Activated B cell treated with CpG ODN at 0.5 μM for 24 hours (primary cell): ENCODE measurements at regions not wholly inside any gene's neighbourhood (a gene's known extent, or its start where the extent isn't known, plus 50 kb on each side); places are given as distances from the start of the nearest gene placed in this dataset.

Experiments used
- ATAC-seq: fragments of 200-7000 bp; cut with Tn5 transposase; one replicate; pipeline ENCODE4 v1.10.0; 2021; ENCODE audit warnings: low read depth, mild to moderate bottlenecking, moderate library complexity
- CTCF ChIA-PET: fragments of 350-600 bp; sonication (Branson Sonifier 250); formaldehyde crosslinking; loops from one replicate; lab custom pipeline; 2021; ENCODE audit warnings: antibody characterized with exemption; lab: Charles Lee
- POLR2A ChIA-PET: fragments of 350-600 bp; sonication (Branson Sonifier 250); formaldehyde crosslinking; loops from one replicate; lab custom pipeline; 2021; ENCODE audit warnings: antibody characterized with exemption; lab: Charles Lee
- DNase-seq: peaks from one replicate; pipeline ENCODE4 v3.0.0; 2022
- H3K27ac Mint-ChIP-seq: one replicate; pipeline ENCODE4 v1.8.0; 2020; ENCODE audit warnings: mixed read lengths
- H3K27me3 Mint-ChIP-seq: one replicate; pipeline ENCODE4 v1.8.0; 2021; ENCODE audit warnings: mixed read lengths
- H3K36me3 Mint-ChIP-seq: one replicate; pipeline ENCODE4 v1.8.0; 2021; ENCODE audit warnings: low read depth, mixed read lengths
- H3K4me1 Mint-ChIP-seq: one replicate; pipeline ENCODE4 v1.8.0; 2021; ENCODE audit warnings: mixed read lengths
- H3K4me3 Mint-ChIP-seq: one replicate; pipeline ENCODE4 v1.8.0; 2020; ENCODE audit warnings: mild to moderate bottlenecking, mixed read lengths
- H3K9me3 Mint-ChIP-seq: one replicate; pipeline ENCODE4 v1.8.0; 2020; ENCODE audit warnings: mixed read lengths
- intact Hi-C: fragments of 100-400 bp; cut with micrococcal nuclease; formaldehyde crosslinking; loops from one replicate; pipeline ENCODE4 v1.15.1; 2024
- TF ChIP-seq, protein P1 (sequence below): fragments of 200-600 bp; IDR thresholded peaks from one replicate; pipeline ENCODE4 v1.8.0; 2022; ENCODE audit warnings: antibody characterized with exemption, mild to moderate bottlenecking

DNA sequence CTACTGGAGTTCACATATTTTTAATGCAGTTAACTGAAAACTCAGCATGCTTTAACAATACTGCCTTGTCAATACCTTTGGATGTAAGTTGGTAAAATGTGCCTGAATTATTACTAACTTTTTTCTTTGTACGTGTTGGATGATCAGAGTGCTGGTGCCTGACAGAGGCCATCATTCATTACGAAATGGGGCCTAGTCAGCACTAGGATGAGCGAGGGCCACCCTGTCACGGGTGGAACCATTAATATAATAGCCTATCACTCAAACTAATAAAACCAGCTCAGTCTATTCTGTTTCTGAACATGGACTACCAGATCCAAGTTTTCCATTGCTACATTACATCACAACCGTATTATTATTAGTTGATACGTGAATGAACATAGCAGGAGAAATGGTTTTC lies 501.7 kb upstream of the TENM3 start:
- ChIA-PET POLR2A (no interaction called here), CTCF (no interaction called here)
- no peaks in the 10 kb centered on the region for H3K9me3 Mint-ChIP-seq
- TF ChIP-seq, protein P1, sequence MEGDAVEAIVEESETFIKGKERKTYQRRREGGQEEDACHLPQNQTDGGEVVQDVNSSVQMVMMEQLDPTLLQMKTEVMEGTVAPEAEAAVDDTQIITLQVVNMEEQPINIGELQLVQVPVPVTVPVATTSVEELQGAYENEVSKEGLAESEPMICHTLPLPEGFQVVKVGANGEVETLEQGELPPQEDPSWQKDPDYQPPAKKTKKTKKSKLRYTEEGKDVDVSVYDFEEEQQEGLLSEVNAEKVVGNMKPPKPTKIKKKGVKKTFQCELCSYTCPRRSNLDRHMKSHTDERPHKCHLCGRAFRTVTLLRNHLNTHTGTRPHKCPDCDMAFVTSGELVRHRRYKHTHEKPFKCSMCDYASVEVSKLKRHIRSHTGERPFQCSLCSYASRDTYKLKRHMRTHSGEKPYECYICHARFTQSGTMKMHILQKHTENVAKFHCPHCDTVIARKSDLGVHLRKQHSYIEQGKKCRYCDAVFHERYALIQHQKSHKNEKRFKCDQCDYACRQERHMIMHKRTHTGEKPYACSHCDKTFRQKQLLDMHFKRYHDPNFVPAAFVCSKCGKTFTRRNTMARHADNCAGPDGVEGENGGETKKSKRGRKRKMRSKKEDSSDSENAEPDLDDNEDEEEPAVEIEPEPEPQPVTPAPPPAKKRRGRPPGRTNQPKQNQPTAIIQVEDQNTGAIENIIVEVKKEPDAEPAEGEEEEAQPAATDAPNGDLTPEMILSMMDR: no peak
- no peaks in the 10 kb centered on the region for H3K36me3 Mint-ChIP-seq
- DNase-seq: no peak
- H3K27me3 Mint-ChIP-seq: no peaks in the 10 kb centered on the region
- intact Hi-C loops: no loop called here
- no peaks in the 10 kb centered on the region for H3K4me1 Mint-ChIP-seq
- no peak for ATAC-seq
- no peak overlapping the region for H3K4me3 Mint-ChIP-seq
- no peak overlapping the region for H3K27ac Mint-ChIP-seq

DNA sequence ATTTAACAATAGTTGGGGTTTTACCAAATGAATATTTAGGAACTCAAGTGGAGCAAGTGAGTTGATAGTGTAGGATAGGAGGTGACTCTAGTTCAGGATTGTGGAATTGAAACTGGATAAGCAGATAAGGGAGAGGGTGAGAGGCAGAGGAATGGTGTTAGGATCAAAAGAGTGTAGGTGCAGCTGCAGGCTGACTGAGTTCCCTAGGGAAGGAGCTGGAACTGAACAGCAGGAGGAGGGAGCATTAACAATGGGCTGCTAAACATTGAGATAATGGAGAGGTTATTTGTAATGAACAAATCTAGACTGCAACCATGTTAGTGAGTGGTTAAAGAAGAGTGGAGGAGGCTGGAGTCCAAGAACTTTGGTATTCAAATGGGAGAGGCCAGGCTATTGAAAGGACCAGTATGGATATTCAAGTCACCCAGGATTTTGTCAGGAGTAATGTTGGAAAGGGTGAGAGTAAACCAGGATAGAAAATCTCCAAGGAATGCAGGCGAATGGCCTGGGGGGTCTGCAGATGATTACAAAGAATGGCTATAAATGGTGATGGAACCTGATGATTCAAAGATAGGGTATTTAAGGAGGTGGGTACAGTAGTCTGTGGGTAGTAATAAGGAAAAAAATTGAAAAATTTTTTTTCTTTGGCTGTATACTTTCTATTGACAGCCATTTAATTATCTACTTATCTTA lies 497.1 kb upstream of the TENM3 start:
- H3K36me3 Mint-ChIP-seq: no peaks in the 10 kb centered on the region
- H3K27ac Mint-ChIP-seq: no peak overlapping the region
- intact Hi-C loops: no loop called here
- TF ChIP-seq, protein P1: no peak
- CTCF ChIA-PET: no interaction called here
- H3K27me3 Mint-ChIP-seq: no peaks in the 10 kb centered on the region
- no peak overlapping the region for H3K4me3 Mint-ChIP-seq
- DNase-seq (no peak), ATAC-seq (no peak)
- POLR2A ChIA-PET: no interaction called here
- no peaks in the 10 kb centered on the region for H3K4me1 Mint-ChIP-seq
- H3K9me3 Mint-ChIP-seq: no peaks in the 10 kb centered on the region

DNA sequence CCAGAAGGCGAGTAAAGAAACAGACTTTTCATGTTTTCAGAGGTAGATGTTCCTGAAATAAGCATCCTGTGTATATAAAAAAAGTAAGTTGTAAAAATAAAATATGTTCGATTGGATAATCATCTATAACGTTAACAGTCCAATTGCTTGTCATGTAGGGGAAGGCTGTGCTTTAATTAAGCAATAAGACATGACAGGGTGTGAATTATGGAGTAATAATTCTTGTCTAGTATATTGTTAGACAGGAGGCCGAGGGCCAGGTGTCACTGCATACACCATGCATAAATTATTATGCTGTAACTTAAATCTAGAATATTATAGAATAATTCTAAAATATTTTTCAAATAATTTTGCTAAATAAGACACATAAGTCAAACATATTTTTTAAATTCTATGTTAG lies 494.6 kb upstream of the TENM3 start:
- TF ChIP-seq, protein P1: no peak
- Mint-ChIP-seq H3K27ac (no peak overlapping the region), H3K9me3 (no peaks in the 10 kb centered on the region), H3K36me3 (no peaks in the 10 kb centered on the region), H3K4me3 (no peak overlapping the region), H3K4me1 (no peaks in the 10 kb centered on the region), H3K27me3 (no peaks in the 10 kb centered on the region)
- ChIA-PET POLR2A (no interaction called here), CTCF (no interaction called here)
- intact Hi-C loops: no loop called here
- ATAC-seq (no peak), DNase-seq (no peak)

DNA sequence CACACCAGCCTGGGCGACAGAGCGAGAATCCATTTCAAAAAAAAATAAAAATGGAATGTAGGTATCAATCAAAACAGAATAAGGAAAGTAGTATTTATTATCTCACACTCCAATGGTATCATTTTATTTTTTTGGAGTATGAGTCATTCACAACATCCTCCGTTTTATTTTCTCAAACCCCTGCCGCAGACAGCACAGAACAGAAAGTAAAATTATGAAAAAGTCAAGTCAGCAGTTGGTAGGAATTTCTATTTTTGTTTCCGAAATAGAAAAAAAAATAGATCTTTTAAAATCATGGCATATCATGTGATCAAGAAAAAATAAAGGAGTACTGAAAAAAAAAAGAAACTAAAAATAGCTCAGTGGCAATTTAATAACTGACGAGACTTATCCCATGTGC lies 490.7 kb upstream of the TENM3 start:
- no peaks in the 10 kb centered on the region for H3K9me3 Mint-ChIP-seq
- H3K36me3 Mint-ChIP-seq: no peaks in the 10 kb centered on the region
- H3K4me1 Mint-ChIP-seq: no peaks in the 10 kb centered on the region
- TF ChIP-seq, protein P1: no peak
- no peak overlapping the region for H3K27ac Mint-ChIP-seq
- H3K4me3 Mint-ChIP-seq: no peak overlapping the region
- H3K27me3 Mint-ChIP-seq: no peaks in the 10 kb centered on the region
- no peak for ATAC-seq
- intact Hi-C loops: no loop called here
- ChIA-PET CTCF (no interaction called here), POLR2A (no interaction called here)
- DNase-seq: no peak

DNA sequence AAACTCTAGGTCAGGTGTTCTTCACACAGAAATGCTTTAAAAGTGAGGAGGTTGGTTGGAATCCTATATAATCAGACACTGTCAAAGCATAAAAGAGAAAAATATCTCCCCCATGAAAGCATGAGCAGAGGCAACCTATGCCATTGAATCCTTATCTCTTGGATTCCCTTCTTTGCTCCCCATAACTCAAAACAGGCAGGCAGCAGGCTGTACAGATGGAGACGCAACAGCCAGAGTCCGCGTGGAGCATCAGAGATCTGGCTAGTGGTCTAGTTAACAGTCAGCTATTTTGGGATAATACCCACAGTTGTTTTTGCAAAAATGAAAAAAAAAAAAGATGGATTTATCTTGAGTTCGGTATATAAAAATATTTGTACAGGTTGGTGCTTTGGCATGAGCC lies 490.0 kb upstream of the TENM3 start:
- H3K27ac Mint-ChIP-seq: no peak overlapping the region
- ChIA-PET CTCF (no interaction called here), POLR2A (no interaction called here)
- intact Hi-C loops: no loop called here
- no peak overlapping the region for H3K4me3 Mint-ChIP-seq
- H3K9me3 Mint-ChIP-seq: no peaks in the 10 kb centered on the region
- no peaks in the 10 kb centered on the region for H3K4me1 Mint-ChIP-seq
- ATAC-seq: no peak
- DNase-seq: no peak
- TF ChIP-seq, protein P1: no peak
- no peaks in the 10 kb centered on the region for H3K27me3 Mint-ChIP-seq
- no peaks in the 10 kb centered on the region for H3K36me3 Mint-ChIP-seq
